HG02973 (cell line): ENCODE measurements at regions not wholly inside any gene's neighbourhood (a gene's known extent, or its start where the extent isn't known, plus 50 kb on each side); places are given as distances from the start of the nearest gene placed in this dataset.
"Not testable (repeated sequence)": the region's sequence is repeated elsewhere in the genome, so short reads cannot be mapped to it uniquely, and the experiment has no call there.

Experiments used
- ATAC-seq: cut with Tn5 transposase; IDR thresholded peaks from one replicate; pipeline ENCODE4 v1.9.1; 2021; ENCODE audit warnings: moderate library complexity; ENCODE audit not compliant: unreplicated experiment

GRCh38 chr12:76292891-76293290, 55.3 kb downstream of the BBS10 start:
- ATAC-seq, result not testable (repeated sequence)

- ATAC-seq, result not testable (repeated sequence)
These were observed 55.9 kb downstream of the BBS10 start for GRCh38 chr12:76292305-76292704.

GRCh38 chr12:76290963-76291859, 57.0 kb downstream of the BBS10 start:
- ATAC-seq, result no peak

GRCh38 chr12:76288218-76288617, 60.0 kb downstream of the BBS10 start:
- ATAC-seq, result no peak

GRCh38 chr12:76284816-76285750, 63.1 kb downstream of the BBS10 start:
- no peak for ATAC-seq

- ATAC-seq, result no peak
These were observed 65.5 kb downstream of the BBS10 start for GRCh38 chr12:76282744-76283143.

GRCh38 chr12:76277480-76277879, 70.7 kb downstream of the BBS10 start:
- no peak for ATAC-seq

GRCh38 chr12:76276499-76277151, 71.6 kb downstream of the BBS10 start:
- ATAC-seq, result no peak

- no peak for ATAC-seq
These were observed 72.6 kb downstream of the BBS10 start for GRCh38 chr12:76275511-76276093.

- ATAC-seq, result no peak
These were observed 73.7 kb downstream of the BBS10 start for GRCh38 chr12:76274420-76275083.

GRCh38 chr12:76272287-76272686, 75.9 kb downstream of the BBS10 start:
- ATAC-seq, result no peak

GRCh38 chr12:76270657-76271358, 77.4 kb downstream of the BBS10 start:
- no peak for ATAC-seq

- no peak for ATAC-seq
These were observed 79.9 kb downstream of the BBS10 start for GRCh38 chr12:76268267-76268666.

- ATAC-seq, result no peak
These were observed 81.4 kb downstream of the BBS10 start for GRCh38 chr12:76266797-76267196.

GRCh38 chr12:76265424-76266180, 82.6 kb downstream of the BBS10 start:
- no peak for ATAC-seq

GRCh38 chr12:76264611-76265012, 83.6 kb downstream of the BBS10 start:
- ATAC-seq, result no peak

- no peak for ATAC-seq
These were observed 84.5 kb downstream of the BBS10 start for GRCh38 chr12:76263696-76264095.

GRCh38 chr12:76260390-76260748, 87.8 kb downstream of the BBS10 start:
- no peak for ATAC-seq
